ENCODE measurements at regions not wholly inside any gene's neighbourhood (a gene's known extent, or its start where the extent isn't known, plus 50 kb on each side); places are given as distances from the start of the nearest gene placed in this dataset.

DNA sequence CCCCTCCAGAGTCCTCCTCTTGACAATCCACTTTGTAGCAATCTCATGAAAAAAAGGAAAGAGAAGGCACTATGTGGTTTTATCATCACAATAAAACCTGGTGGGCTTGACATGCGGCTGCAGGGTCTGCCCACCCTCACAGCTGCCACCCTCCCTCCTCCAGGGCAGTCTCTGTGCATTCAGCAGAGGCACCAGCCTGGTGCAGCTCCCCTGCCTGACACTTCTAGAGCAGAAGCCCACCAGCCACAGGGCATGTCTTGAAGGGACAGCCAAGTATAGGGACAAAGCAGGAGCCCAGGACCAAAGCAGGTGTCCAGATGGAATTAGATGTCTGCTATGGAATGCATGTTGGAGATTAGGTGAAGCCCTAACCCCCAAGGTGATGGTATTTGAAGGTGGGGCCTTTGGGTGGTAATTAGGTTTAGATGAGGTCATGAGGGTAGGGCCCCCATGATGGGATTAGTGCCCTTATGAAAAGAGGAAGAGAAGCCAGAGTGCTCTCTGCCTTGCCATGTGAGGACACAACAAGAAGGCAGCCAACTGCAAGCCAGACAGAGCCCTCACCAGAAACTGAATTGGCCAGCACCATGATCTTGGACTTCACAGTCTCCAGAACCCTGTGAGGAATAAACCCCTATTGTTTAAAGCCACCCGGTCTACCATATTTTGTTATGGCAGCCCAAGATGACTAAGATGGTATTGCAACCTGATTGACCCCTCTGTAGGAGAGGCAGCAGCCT, 86.9 kb downstream of the MCFD2 start:
- TF ChIP-seq, protein P1, sequence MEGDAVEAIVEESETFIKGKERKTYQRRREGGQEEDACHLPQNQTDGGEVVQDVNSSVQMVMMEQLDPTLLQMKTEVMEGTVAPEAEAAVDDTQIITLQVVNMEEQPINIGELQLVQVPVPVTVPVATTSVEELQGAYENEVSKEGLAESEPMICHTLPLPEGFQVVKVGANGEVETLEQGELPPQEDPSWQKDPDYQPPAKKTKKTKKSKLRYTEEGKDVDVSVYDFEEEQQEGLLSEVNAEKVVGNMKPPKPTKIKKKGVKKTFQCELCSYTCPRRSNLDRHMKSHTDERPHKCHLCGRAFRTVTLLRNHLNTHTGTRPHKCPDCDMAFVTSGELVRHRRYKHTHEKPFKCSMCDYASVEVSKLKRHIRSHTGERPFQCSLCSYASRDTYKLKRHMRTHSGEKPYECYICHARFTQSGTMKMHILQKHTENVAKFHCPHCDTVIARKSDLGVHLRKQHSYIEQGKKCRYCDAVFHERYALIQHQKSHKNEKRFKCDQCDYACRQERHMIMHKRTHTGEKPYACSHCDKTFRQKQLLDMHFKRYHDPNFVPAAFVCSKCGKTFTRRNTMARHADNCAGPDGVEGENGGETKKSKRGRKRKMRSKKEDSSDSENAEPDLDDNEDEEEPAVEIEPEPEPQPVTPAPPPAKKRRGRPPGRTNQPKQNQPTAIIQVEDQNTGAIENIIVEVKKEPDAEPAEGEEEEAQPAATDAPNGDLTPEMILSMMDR (IDR thresholded peaks at IDR 0.05; ENCODE audit: poor library complexity, severe bottlenecking) = no peak
- H3K27me3 ChIP-seq (ENCODE audit: insufficient read depth, poor library complexity, severe bottlenecking) = no peaks in the 10 kb centered on the region
- H3K9me3 ChIP-seq (ENCODE audit: severe bottlenecking) = no peaks in the 10 kb centered on the region
- H3K4me1 ChIP-seq (ENCODE audit: insufficient read depth, poor library complexity, severe bottlenecking) = peaks cover 3% of the 10 kb centered on the region
- no peak for DNase-seq (ENCODE audit: low spot score)
- H3K27ac ChIP-seq (ENCODE audit: poor library complexity, severe bottlenecking) = no peak overlapping the region
- H3K4me3 ChIP-seq (ENCODE audit: severe bottlenecking) = no peak overlapping the region
- ATAC-seq (ENCODE audit: low read depth) = no peak
- no peaks in the 10 kb centered on the region for H3K36me3 ChIP-seq (ENCODE audit: low read depth)

DNA sequence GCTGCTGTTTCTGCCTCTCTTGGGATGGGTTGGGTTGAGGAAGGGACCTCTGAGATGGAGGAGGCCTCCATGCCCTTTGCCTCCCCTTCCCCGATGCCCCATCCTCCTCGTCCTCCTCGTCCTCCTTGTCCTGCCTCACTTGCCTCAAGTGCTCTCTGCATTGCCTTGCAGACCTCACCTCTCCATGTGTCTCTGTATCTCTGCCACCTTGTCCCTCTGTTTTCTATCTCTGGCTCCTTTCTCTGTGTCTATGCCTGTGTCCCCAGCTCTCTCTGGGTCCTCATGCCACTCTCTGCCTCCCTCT, 87.5 kb downstream of the MCFD2 start:
- ATAC-seq (ENCODE audit: low read depth) (no peak), DNase-seq (ENCODE audit: low spot score) (no peak)
- no peaks in the 10 kb centered on the region for H3K9me3 ChIP-seq (ENCODE audit: severe bottlenecking)
- peaks cover 3% of the 10 kb centered on the region for H3K4me1 ChIP-seq (ENCODE audit: insufficient read depth, poor library complexity, severe bottlenecking)
- H3K27me3 ChIP-seq (ENCODE audit: insufficient read depth, poor library complexity, severe bottlenecking) = no peaks in the 10 kb centered on the region
- no peaks in the 10 kb centered on the region for H3K36me3 ChIP-seq (ENCODE audit: low read depth)
- TF ChIP-seq, protein P1 (IDR thresholded peaks at IDR 0.05; ENCODE audit: poor library complexity, severe bottlenecking) = no peak
- no peak overlapping the region for H3K4me3 ChIP-seq (ENCODE audit: severe bottlenecking)
- H3K27ac ChIP-seq (ENCODE audit: poor library complexity, severe bottlenecking) = no peak overlapping the region

DNA sequence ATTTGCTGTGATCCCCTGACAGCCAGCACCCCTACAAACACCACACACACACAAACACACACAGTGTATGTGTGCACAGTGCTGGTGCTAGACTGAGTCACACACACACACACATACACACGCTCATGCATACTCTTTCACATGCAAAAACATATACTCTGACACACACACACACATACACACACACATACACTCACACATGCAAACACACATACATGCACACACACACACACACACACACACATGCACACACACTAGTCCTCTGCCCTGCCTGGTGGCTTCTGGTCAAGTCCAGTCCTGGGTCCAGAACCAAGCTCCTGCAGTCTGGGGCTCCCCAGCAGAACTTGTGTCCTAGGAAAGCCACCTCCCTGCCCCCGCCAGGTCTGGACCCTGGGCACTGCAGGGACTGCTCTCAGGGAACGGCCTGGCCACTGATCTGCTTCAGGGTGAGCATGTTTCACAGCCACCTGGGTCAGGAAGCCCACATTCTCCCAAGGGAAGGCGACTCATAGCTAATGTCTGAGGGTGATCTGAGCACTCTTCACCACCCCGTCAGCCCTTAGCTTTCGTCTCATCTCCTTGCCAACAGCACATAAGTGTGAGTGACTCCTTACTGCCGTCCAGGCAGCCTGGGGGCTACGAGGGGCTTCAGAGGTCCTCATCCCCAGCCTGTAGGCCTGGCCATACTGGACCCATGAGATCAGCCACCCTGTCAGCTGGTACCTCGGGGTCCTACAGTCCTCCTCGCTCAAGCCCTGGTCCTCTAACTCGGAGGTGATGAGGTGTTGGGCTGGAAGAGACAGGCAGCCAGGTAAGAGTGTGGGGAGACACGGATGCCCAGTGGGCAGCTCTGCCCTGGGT, 88.1 kb downstream of the MCFD2 start:
- no peaks in the 10 kb centered on the region for H3K36me3 ChIP-seq (ENCODE audit: low read depth)
- TF ChIP-seq, protein P1 (IDR thresholded peaks at IDR 0.05; ENCODE audit: poor library complexity, severe bottlenecking) = no peak
- ATAC-seq (ENCODE audit: low read depth) = peak; percentile 42; the same call in 2 of the 3 replicates
- no peak for DNase-seq (ENCODE audit: low spot score)
- H3K9me3 ChIP-seq (ENCODE audit: severe bottlenecking) = no peaks in the 10 kb centered on the region
- H3K27ac ChIP-seq (ENCODE audit: poor library complexity, severe bottlenecking) = no peak overlapping the region
- peaks cover 3% of the 10 kb centered on the region for H3K4me1 ChIP-seq (ENCODE audit: insufficient read depth, poor library complexity, severe bottlenecking)
- no peaks in the 10 kb centered on the region for H3K27me3 ChIP-seq (ENCODE audit: insufficient read depth, poor library complexity, severe bottlenecking)
- H3K4me3 ChIP-seq (ENCODE audit: severe bottlenecking) = no peak overlapping the region

DNA sequence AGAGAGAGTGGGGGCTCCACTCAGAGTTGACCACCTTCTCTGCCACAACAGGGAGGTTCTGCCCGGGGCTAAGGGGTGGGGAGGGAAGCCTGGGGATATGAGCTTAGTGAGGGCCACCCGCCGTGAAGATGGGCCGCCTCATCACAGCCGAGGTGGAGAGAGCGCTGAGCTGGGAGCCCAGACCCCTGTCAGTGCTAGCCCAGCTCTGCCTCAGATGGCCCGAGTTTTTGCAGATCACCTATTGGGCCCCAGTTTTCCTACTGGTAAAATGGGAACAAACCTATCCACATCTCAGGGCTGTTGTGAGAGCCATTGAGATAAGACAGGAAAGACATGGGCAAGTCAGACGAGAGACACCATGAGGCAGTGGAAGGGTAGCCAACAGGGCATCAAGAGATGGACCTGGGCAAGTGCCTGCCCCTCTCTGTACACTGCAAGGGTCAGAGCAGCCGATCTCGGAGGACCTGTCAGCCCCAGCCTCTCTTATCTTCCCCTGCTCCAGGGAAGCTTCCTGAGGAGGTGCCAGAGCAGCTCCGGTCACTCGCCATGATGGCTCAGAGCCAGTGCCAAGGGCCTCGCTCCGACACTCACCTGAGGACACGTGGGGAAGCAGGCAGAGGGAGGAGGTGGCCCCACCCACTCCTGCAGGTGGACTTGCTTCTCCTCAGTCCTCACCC, 88.9 kb downstream of the MCFD2 start:
- no peaks in the 10 kb centered on the region for H3K36me3 ChIP-seq (ENCODE audit: low read depth)
- no peak overlapping the region for H3K4me3 ChIP-seq (ENCODE audit: severe bottlenecking)

More for the DNA sequence above, 88.9 kb downstream of the MCFD2 start:
- peaks cover 3% of the 10 kb centered on the region for H3K4me1 ChIP-seq (ENCODE audit: insufficient read depth, poor library complexity, severe bottlenecking)
- no peak overlapping the region for H3K27ac ChIP-seq (ENCODE audit: poor library complexity, severe bottlenecking)
- TF ChIP-seq, protein P1 (IDR thresholded peaks at IDR 0.05; ENCODE audit: poor library complexity, severe bottlenecking) = no peak
- no peak for ATAC-seq (ENCODE audit: low read depth)
- no peaks in the 10 kb centered on the region for H3K27me3 ChIP-seq (ENCODE audit: insufficient read depth, poor library complexity, severe bottlenecking)
- no peak for DNase-seq (ENCODE audit: low spot score)
- no peaks in the 10 kb centered on the region for H3K9me3 ChIP-seq (ENCODE audit: severe bottlenecking)

All from RWPE2 (cell line).